ENCODE measurements at regions not wholly inside any gene's neighbourhood (a gene's known extent, or its start where the extent isn't known, plus 50 kb on each side); places are given as distances from the start of the nearest gene placed in this dataset.

DNA sequence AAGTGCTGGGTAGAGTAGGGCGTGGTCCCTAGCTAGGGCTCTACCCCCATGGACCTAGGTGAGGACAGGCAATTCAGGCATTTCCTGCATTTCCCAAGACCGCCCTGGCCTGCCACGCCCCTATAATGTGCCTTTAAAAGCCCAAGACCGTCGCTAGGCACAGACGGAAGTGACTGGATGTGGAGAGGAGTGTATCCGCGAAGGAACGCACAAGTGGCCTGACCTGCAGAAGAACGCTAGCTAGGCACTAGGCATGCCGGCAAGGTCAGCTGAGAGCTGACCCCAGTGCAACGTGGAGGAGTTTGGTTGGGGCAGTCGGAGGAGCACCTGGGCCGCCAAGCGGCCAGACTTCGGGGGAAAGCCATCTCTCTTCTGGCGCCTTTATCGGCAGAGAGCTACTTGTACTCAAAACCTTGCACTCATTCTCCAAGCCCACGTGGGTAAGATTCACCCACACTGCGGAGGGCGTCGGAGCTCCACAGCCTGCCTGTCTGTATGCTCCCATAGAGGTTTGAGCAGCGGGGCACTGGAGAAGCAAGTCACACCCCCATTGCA lies 370.0 kb downstream of the FGF9 start:
- Mint-ChIP-seq H3K4me1 (peaks cover 15% of the 10 kb centered on the region), H3K4me3 (peak overlapping the region; percentile 78), H3K36me3 (peaks cover 5% of the 10 kb centered on the region), H3K27ac (peak overlapping the region; percentile 10), H3K27me3 (ENCODE audit: low read depth) (no peaks in the 10 kb centered on the region), H3K9me3 (peaks cover 21% of the 10 kb centered on the region)
- no peak for DNase-seq (ENCODE audit: low spot score in 2 of 2, unreplicated experiment in 2 of 2)
- TF ChIP-seq, protein P1, sequence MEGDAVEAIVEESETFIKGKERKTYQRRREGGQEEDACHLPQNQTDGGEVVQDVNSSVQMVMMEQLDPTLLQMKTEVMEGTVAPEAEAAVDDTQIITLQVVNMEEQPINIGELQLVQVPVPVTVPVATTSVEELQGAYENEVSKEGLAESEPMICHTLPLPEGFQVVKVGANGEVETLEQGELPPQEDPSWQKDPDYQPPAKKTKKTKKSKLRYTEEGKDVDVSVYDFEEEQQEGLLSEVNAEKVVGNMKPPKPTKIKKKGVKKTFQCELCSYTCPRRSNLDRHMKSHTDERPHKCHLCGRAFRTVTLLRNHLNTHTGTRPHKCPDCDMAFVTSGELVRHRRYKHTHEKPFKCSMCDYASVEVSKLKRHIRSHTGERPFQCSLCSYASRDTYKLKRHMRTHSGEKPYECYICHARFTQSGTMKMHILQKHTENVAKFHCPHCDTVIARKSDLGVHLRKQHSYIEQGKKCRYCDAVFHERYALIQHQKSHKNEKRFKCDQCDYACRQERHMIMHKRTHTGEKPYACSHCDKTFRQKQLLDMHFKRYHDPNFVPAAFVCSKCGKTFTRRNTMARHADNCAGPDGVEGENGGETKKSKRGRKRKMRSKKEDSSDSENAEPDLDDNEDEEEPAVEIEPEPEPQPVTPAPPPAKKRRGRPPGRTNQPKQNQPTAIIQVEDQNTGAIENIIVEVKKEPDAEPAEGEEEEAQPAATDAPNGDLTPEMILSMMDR (IDR thresholded peaks at IDR 0.05; ENCODE audit: unreplicated experiment), result no peak

DNA sequence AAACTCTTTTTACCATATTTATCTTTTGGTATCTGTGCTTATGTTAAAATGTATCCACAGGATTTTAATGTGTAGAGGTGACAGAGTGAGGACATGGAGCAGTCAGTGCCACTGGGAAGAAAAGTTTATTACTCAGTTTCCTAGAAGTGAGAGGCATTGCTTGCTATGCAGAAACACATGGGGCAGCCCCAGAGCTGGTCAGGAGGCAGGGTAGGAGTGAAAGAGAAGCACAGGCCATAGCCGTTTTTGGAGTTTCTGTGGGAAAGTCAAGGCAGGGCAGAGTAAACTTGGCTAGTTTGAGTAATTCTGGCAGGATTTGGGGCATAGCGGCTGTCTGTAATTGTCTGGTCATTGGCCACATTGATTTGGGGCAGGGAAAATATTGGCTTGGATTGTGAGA lies 370.9 kb downstream of the FGF9 start:
- TF ChIP-seq, protein P1 (IDR thresholded peaks at IDR 0.05; ENCODE audit: unreplicated experiment), result no peak
- no peak overlapping the region for H3K27ac Mint-ChIP-seq
- no peak for DNase-seq (ENCODE audit: low spot score in 2 of 2, unreplicated experiment in 2 of 2)
- peak overlapping the region; percentile 78 for H3K4me3 Mint-ChIP-seq
- H3K36me3 Mint-ChIP-seq, result peaks cover 5% of the 10 kb centered on the region
- no peaks in the 10 kb centered on the region for H3K27me3 Mint-ChIP-seq (ENCODE audit: low read depth)
- peaks cover 21% of the 10 kb centered on the region for H3K9me3 Mint-ChIP-seq
- peaks cover 10% of the 10 kb centered on the region for H3K4me1 Mint-ChIP-seq

- TF ChIP-seq, protein P1 (IDR thresholded peaks at IDR 0.05; ENCODE audit: unreplicated experiment), result no peak
- Mint-ChIP-seq H3K27me3 (ENCODE audit: low read depth) (no peaks in the 10 kb centered on the region), H3K4me1 (peaks cover 10% of the 10 kb centered on the region), H3K4me3 (no peak overlapping the region), H3K27ac (no peak overlapping the region), H3K9me3 (peaks cover 8% of the 10 kb centered on the region), H3K36me3 (no peaks in the 10 kb centered on the region)
- DNase-seq (ENCODE audit: low spot score in 2 of 2, unreplicated experiment in 2 of 2), result no peak
Measured at GRCh38 chr13:22047082-22047784, 376.4 kb downstream of the FGF9 start.

DNA sequence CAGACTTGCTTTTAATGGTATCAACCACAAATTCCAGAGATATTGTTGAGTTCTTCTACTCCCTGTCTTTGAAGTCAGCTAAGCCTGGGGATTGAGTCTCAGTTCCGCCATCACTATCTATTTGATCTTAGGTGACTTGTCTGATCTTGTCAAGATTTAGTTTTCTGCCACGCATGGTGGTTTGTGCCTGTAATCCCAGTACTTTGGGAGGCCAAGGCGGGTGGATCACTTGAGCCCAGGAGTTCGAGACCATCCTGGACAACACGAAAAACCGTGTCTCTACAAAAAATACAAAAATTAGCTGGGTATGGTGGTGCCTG lies 376.9 kb downstream of the FGF9 start:
- H3K9me3 Mint-ChIP-seq, result peaks cover 3% of the 10 kb centered on the region
- H3K36me3 Mint-ChIP-seq, result no peaks in the 10 kb centered on the region
- DNase-seq (ENCODE audit: low spot score in 2 of 2, unreplicated experiment in 2 of 2), result no peak
- TF ChIP-seq, protein P1 (IDR thresholded peaks at IDR 0.05; ENCODE audit: unreplicated experiment), result no peak
- H3K4me1 Mint-ChIP-seq, result peaks cover 10% of the 10 kb centered on the region
- H3K27me3 Mint-ChIP-seq (ENCODE audit: low read depth), result no peaks in the 10 kb centered on the region
- no peak overlapping the region for H3K27ac Mint-ChIP-seq
- H3K4me3 Mint-ChIP-seq, result no peak overlapping the region

GRCh38 chr13:22049384-22049783 lies 378.5 kb downstream of the FGF9 start:
- Mint-ChIP-seq H3K9me3 (no peaks in the 10 kb centered on the region), H3K4me3 (no peak overlapping the region), H3K27me3 (ENCODE audit: low read depth) (no peaks in the 10 kb centered on the region), H3K36me3 (no peaks in the 10 kb centered on the region), H3K4me1 (peaks cover under 1% of the 10 kb centered on the region), H3K27ac (no peak overlapping the region)
- TF ChIP-seq, protein P1 (IDR thresholded peaks at IDR 0.05; ENCODE audit: unreplicated experiment), result no peak
- no peak for DNase-seq (ENCODE audit: low spot score in 2 of 2, unreplicated experiment in 2 of 2)

Data from mesothelial cell of epicardium (in vitro differentiated cells).